GM21786 (cell line): ENCODE measurements at regions not wholly inside any gene's neighbourhood (a gene's known extent, or its start where the extent isn't known, plus 50 kb on each side); places are given as distances from the start of the nearest gene placed in this dataset.

Experiments
- ATAC-seq: cut with Tn5 transposase; IDR thresholded peaks from one replicate; pipeline ENCODE4 v1.9.1; 2021; ENCODE audit not compliant: unreplicated experiment

DNA sequence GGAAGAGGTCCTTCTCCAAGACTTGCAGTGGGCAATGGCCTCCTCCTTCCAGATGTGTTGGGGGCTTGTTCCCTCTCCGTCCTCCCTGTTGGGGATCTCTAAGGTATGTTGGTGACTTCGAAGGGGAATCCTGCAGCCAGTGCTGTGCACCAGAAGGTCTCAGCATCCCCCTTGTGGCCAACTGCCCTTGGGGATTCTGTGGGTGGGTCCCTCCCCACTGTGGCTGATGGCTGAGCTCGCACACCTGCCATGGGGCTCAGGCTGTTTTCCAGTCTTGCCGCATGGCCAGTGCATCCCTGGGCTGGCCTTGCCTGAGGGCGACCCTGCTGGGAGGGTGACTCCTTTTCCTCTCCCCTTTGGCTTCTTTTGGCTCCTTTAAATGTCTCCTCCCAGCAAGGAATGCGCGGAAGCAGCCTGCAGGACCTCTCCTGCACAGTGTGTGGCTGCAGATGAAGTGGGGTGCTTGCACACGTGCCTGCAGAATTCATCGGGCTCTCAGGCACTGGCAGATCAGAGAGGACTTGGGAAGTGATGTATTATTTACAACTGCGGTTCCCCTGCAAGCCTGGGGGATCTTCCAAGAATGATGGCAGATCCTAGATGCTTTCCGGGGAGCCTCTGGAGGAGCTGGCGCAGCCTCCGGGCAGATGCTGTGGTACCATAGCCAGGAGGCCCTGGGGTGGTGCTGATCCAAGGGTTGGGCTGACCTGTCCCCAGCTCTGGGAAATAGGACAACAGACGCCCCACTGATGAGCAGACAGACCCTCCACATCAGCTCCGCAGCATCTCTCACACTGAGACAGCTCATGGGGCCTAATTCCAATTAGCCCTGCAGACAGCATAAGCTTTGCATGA, 410.0 kb downstream of the TCERG1L start:
- no peak for ATAC-seq

DNA sequence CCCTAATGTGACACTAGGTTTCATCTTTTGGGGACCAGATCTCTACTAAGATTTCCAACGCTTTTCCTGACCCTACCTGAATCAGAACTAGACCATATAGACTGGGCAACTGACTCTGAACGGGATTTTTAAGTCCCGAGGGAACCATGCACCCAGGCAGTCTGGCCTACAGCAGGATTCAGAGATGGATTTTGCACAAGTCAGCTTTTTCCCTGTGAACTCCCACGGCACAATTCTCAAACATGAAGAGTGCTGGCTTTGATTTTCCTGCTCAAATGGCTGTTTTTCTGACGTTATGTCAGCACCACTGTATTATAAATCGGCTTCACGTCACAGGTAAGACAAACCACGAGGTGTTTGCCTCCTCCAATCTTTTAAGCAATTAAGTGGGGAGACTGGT, 409.1 kb downstream of the TCERG1L start:
- ATAC-seq: no peak

DNA sequence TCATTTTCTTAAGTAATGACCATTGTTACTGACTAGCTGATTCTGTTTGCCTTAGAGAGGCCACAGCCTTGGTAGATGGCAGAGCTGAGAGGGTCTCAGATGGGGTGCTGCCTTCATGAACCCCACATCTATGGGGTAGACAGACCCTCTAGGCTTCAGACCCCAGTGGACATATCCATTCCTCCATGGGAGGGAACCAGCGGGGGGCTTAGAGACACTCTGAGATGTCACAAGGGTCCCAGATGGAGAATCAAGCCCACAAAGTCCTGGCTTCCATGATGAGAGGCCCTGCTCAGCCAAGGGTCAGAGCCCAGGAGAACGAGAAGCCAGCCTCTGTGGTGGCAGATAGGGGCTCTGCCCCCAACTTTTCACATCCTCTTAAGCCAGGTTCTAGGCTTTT, 408.6 kb downstream of the TCERG1L start:
- no peak for ATAC-seq

DNA sequence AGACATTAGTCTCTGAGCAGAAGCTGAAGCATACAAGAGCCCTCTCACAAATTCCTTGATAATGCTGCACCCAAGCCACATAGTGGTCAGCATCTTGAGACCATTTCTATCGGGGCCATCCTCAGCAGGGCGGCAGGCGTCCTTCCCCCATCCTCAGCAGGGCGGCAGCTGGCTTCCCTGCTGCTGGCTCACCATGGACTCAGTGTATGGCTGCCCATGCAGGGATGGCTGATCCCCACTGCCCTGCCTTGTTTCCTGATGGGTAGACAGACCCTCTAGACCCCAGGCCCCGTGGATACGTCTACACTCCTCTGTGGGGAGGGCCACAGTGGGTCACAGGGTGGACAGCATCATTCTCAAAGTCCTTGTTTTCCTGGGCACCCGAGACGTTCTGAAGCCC, 406.8 kb downstream of the TCERG1L start:
- ATAC-seq: no peak

DNA sequence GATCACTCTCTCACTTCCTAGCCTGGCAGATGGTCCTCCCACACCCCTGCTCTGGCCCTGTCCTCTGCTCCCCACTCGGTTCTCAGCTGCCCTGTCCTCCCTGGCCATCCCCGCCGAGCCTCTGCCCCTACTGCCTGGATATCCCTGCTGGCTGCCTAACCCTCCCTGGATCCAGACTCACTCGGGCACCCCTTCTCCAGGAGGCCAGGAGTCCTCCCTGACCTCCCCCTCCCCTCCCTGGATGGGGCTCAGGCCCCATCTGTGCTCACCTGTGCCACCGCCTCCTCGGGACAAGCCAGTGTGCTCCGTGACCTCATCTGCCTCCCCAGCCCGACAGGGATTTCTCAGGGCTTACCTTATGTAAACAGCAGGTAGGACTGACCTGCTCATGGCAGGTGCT, 406.1 kb downstream of the TCERG1L start:
- ATAC-seq: no peak

DNA sequence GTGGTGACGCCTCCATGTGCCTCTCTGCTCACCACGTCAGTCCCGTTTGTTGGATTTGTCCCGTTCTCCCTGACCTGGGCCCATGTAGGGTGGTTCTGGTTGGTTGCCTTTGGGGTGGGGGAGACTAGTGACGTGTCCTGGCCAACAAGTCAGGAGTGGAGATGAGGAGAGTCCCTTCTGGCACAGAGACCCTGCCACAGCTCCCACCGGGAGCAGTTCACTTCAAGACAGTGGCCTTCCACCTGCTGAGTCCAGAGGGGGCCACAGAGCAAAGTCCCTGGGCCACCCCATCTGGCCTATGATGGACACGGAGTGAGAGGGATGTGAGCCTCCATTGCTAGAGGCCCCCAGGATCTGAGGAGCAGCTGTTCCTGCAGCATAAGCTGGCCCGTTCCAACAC, 405.6 kb downstream of the TCERG1L start:
- no peak for ATAC-seq

GRCh38 chr10:130910848-130911247, 400.7 kb downstream of the TCERG1L start:
- no peak for ATAC-seq

- no peak for ATAC-seq
Measured at GRCh38 chr10:130913844-130914243, 397.7 kb downstream of the TCERG1L start.

DNA sequence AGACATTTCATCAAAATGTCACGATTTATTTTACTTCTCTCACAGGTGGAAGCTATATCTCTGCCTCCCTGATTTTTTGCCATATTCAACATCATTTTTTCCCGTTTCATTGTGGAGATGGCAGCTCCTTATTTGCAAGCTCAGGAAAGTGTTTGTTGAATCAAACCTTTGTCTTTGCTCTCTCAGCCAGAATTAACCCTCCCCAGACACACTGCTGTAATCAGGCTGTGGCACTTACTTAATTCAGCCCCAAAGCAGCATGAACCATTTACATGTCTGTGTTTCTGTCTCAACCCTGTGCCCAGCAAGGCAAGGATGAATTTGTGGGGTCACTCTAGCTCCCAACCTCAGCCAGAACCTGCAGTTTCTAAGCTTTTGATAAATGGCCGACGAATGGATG, 397.2 kb downstream of the TCERG1L start:
- no peak for ATAC-seq

DNA sequence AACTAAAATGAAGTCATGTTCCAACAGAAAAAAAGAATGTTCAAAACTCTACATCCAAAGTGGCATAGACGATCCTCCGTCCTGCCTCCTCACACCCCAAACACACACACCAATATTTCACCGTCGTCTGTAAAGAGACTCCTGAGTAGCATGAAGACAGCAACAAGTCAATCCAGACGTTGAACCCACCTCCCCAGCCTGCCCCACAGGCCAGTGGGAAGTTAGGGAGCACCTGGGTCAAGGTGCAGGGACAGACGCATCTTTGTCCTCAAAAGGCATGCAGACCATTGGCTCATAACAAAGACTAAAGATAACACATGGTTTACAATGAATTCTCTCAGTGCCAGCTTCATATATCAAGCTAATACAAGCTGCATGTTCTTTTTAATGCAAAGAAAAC, 396.5 kb downstream of the TCERG1L start:
- ATAC-seq: no peak

- ATAC-seq: no peak
Measured at GRCh38 chr10:130921461-130921860, 390.1 kb downstream of the TCERG1L start.

GRCh38 chr10:130921911-130922440, 389.5 kb downstream of the TCERG1L start:
- no peak for ATAC-seq

DNA sequence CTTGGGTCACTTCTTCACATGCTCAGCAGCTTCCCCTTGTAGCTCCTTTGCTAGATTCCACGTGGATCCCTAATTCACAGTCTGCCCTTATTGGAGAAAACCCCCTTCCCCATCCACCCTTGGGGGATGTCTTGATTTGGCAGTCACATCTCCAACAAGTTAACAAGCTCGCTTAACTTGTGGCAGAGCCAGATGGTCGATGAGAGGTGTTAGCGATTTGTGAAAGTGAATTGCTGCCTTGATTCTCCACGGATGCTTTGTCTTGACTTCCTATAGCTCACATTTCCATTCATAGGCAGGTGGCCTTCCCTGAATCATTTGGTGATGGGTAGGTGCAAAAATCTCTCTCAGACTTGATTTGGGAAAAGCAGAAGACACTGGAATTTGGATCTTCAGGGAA, 387.9 kb downstream of the TCERG1L start:
- ATAC-seq: no peak

DNA sequence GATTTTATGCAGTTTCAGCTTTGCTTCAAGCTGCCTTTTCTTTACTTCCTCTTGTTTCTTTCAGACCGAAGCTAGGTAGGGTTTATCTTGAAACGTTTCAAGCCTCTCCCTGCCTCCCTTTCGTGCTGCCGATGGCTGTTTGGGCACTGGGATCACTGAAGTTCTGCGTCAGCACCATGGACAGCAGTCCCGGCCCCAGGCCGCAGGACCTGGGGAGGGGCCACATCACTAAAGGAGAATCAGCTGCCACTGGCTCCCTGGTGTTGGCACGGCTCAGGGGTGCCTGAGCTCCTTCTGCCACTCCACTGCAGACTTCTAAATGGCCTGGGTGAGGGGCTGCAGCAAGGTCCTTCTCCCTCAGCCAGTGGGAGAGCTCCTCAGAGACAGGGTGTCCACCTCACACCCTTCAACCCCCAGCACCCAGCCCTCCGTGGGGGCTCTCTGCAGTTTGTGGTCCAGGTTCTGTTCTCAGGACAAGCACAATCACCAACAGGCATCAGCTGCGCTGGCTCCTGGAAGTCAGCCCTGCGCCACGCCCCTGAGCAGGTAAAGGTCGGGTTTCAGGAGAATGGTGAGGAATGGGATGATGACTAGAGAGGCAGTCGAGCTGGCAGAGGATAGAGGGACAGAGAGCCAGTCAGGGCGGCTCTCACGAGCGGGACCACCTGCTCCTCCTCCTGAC, 387.2 kb downstream of the TCERG1L start:
- ATAC-seq: no peak

DNA sequence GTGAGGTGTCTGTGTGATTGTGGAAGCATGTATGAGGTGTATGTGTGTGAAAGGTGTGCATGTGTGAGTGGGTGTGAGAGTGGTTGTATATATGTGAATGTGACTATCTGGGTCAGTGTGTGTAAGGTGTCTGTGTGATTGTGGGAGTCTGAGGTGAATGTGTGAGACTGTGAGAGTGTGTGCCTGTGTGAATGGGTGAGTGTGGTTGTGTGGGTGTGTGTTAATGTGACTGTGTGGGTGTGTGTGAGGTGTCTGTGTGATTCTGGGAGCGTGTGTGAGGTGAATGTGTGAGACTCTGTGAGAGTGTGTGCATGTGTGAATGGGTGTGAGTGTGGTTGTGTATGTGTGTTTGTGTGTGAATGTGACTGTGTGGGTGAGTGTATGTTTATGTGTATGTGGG, 385.1 kb downstream of the TCERG1L start:
- ATAC-seq: no peak

- ATAC-seq: no peak
Measured at GRCh38 chr10:130927157-130927556, 384.4 kb downstream of the TCERG1L start.

DNA sequence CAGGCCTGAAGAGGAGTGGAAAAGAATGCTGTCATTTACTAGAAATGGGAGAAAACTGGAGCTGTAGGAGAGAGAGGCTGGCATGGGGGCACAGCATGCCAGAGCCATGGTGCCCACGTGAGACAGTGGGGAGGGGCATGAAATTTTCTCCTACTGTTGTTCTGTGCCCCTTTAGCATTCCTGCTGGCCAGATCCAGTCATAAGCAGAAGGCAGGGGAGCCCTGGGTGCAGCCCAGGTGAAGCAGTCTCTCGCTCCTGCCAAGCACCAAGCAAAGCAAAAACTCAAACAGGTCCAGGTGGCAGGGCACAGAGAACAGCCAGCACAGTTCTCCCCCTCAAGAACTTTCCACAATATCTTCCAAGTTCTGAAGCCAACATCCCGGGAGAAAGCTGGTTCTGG, 383.2 kb downstream of the TCERG1L start:
- ATAC-seq: no peak

- no peak for ATAC-seq
Measured at GRCh38 chr10:130929422-130930325, 381.8 kb downstream of the TCERG1L start.

GRCh38 chr10:130930821-130931220, 380.7 kb downstream of the TCERG1L start:
- ATAC-seq: no peak

- ATAC-seq: no peak
Measured at GRCh38 chr10:130931256-130931655, 380.3 kb downstream of the TCERG1L start.

DNA sequence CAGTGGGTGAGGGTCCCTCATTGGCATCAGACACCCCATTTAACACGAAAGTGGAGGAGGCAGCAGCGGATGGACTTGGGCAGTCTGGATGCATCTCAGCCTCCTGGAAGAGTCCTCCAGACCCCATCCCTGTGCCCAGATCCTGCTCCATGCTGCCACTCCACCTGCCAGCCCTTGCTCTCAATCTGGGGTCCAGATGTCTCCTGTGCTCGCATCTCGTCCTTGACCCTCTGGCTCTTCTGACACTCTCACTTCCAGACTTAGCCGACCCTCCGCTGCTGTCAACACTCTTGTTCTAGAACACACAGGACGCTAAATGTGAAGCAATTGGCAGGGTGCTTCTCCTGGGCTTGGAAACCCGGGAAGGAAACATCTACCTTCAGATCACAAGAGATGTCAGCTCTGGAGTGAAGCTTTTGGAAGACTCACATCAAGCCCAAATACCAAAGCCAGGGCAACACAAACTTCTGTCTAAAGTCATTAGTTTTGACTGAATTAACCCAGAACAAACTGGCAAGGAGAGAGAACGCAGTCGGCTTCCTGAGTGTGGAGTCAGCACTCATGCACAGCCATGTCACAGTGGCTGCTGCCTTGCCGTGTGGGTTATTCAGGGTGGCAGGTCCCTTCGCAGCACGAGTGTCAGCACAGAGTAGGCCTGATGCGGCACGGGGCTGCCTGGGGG, 379.1 kb downstream of the TCERG1L start:
- no peak for ATAC-seq
